Testis (tissue), 2 donors: ENCODE measurements at regions not wholly inside any gene's neighbourhood (a gene's known extent, or its start where the extent isn't known, plus 50 kb on each side); places are given as distances from the start of the nearest gene placed in this dataset.

Experiments
- POLR2A ChIP-seq: fragments of 450-650 bp; IDR thresholded peaks from one replicate; pipeline ENCODE4 v1.6.1; 2017; ENCODE audit warnings: antibody characterized with exemption, mild to moderate bottlenecking, moderate library complexity
- TF ChIP-seq, protein P1 (sequence below), 3 experiments: fragments of 450-650 bp in 2 of 3; fragments of 200-600 bp in 1 of 3; sonication (generic) in 1 of 3; IDR thresholded peaks; one replicate each; pipeline ENCODE4 v1.5.1; 2016 to 2019; ENCODE audit warnings: antibody characterized with exemption in 3 of 3, mild to moderate bottlenecking in 2 of 3, moderate library complexity in 1 of 3

DNA sequence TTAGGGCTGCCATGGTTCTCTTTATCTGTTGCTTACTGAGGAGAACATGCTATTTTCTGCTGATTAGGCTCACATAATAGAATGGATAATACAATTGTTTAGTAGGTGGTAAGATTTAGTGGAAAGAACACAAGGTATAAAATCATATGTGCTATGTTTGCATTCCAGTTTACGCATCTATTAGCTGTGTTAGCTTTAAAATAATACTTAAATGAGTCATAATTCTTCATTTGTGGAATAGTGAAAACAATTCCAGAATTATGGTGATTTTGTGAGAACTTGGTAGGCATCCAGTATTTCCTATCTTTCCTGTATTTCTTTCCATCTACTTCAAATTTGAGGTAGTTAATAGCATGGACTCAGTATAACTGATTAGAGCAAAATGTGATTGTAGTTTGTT is 1585.5 kb upstream of the LRRTM3 start:
- no peak for TF ChIP-seq POLR2A
- TF ChIP-seq, protein P1, sequence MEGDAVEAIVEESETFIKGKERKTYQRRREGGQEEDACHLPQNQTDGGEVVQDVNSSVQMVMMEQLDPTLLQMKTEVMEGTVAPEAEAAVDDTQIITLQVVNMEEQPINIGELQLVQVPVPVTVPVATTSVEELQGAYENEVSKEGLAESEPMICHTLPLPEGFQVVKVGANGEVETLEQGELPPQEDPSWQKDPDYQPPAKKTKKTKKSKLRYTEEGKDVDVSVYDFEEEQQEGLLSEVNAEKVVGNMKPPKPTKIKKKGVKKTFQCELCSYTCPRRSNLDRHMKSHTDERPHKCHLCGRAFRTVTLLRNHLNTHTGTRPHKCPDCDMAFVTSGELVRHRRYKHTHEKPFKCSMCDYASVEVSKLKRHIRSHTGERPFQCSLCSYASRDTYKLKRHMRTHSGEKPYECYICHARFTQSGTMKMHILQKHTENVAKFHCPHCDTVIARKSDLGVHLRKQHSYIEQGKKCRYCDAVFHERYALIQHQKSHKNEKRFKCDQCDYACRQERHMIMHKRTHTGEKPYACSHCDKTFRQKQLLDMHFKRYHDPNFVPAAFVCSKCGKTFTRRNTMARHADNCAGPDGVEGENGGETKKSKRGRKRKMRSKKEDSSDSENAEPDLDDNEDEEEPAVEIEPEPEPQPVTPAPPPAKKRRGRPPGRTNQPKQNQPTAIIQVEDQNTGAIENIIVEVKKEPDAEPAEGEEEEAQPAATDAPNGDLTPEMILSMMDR (IDR thresholded peaks at IDR 0.05) = no peak
